HG02970 (cell line): ENCODE measurements at regions not wholly inside any gene's neighbourhood (a gene's known extent, or its start where the extent isn't known, plus 50 kb on each side); places are given as distances from the start of the nearest gene placed in this dataset.

Source experiments
- ATAC-seq: cut with Tn5 transposase; IDR thresholded peaks from one replicate; pipeline ENCODE4 v1.9.1; 2021; ENCODE audit warnings: mild to moderate bottlenecking, moderate library complexity, moderate number of reproducible peaks; ENCODE audit not compliant: unreplicated experiment, low FRiP score

- ATAC-seq: no peak
Observed at GRCh38 chr21:36627242-36627641, 71.7 kb upstream of the SIM2 start.

- ATAC-seq: no peak
Observed at GRCh38 chr21:36628106-36628505, 70.8 kb upstream of the SIM2 start.

GRCh38 chr21:36628761-36629460, 70.0 kb upstream of the SIM2 start:
- ATAC-seq: no peak

GRCh38 chr21:36630485-36631206, 68.3 kb upstream of the SIM2 start:
- no peak for ATAC-seq

GRCh38 chr21:36636016-36636415, 62.9 kb upstream of the SIM2 start:
- ATAC-seq: no peak

GRCh38 chr21:36636439-36636838, 62.5 kb upstream of the SIM2 start:
- no peak for ATAC-seq

- no peak for ATAC-seq
Observed at GRCh38 chr21:36639769-36640168, 59.1 kb upstream of the SIM2 start.

- ATAC-seq: no peak
Observed at GRCh38 chr21:36640174-36640720, 58.7 kb upstream of the SIM2 start.

GRCh38 chr21:36640721-36641244, 58.1 kb upstream of the SIM2 start:
- ATAC-seq: no peak

- no peak for ATAC-seq
Observed at GRCh38 chr21:36641346-36641745, 57.6 kb upstream of the SIM2 start.

GRCh38 chr21:36641886-36642285, 57.0 kb upstream of the SIM2 start:
- no peak for ATAC-seq

GRCh38 chr21:36642777-36643176, 56.1 kb upstream of the SIM2 start:
- no peak for ATAC-seq

GRCh38 chr21:36643374-36644250, 55.3 kb upstream of the SIM2 start:
- no peak for ATAC-seq

GRCh38 chr21:36646011-36646410, 52.9 kb upstream of the SIM2 start:
- ATAC-seq: no peak

- ATAC-seq: no peak
Observed at GRCh38 chr21:36646645-36647044, 52.3 kb upstream of the SIM2 start.

GRCh38 chr21:36647279-36648093, 51.4 kb upstream of the SIM2 start:
- ATAC-seq: no peak
